HEK293 (cell line): ENCODE measurements at regions not wholly inside any gene's neighbourhood (a gene's known extent, or its start where the extent isn't known, plus 50 kb on each side); places are given as distances from the start of the nearest gene placed in this dataset.

Source experiments
- ATF2 ChIP-seq: fragments of 450-650 bp; formaldehyde crosslinking; IDR thresholded peaks from 2 replicates; pipeline ENCODE4 v1.5.1; 2016; ENCODE audit warnings: missing biosample characterization, missing genetic modification characterization, low read depth
- PRDM1 ChIP-seq: fragments of 450-650 bp; formaldehyde crosslinking; IDR thresholded peaks from 2 replicates; pipeline ENCODE4; 2016; ENCODE audit warnings: missing biosample characterization, missing genetic modification characterization
- PRDM6 ChIP-seq: fragments of 450-650 bp; formaldehyde crosslinking; IDR thresholded peaks from 2 replicates; pipeline ENCODE4 v1.5.1; 2017; ENCODE audit warnings: missing biosample characterization, missing genetic modification characterization
- TF ChIP-seq, protein P1 (sequence below): fragments of 450-650 bp; formaldehyde crosslinking; IDR thresholded peaks from 2 replicates; pipeline ENCODE4 v1.5.1; 2016; ENCODE audit warnings: missing biosample characterization, missing genetic modification characterization
- TF ChIP-seq, protein P2 (sequence below): fragments of 450-650 bp; formaldehyde crosslinking; IDR thresholded peaks from 2 replicates; pipeline ENCODE4 v1.5.1; 2016; ENCODE audit warnings: missing biosample characterization, missing genetic modification characterization, low read depth

GRCh38 chr2:208584378-208584985 lies 177.9 kb downstream of the PTH2R start:
- TF ChIP-seq, protein P1, sequence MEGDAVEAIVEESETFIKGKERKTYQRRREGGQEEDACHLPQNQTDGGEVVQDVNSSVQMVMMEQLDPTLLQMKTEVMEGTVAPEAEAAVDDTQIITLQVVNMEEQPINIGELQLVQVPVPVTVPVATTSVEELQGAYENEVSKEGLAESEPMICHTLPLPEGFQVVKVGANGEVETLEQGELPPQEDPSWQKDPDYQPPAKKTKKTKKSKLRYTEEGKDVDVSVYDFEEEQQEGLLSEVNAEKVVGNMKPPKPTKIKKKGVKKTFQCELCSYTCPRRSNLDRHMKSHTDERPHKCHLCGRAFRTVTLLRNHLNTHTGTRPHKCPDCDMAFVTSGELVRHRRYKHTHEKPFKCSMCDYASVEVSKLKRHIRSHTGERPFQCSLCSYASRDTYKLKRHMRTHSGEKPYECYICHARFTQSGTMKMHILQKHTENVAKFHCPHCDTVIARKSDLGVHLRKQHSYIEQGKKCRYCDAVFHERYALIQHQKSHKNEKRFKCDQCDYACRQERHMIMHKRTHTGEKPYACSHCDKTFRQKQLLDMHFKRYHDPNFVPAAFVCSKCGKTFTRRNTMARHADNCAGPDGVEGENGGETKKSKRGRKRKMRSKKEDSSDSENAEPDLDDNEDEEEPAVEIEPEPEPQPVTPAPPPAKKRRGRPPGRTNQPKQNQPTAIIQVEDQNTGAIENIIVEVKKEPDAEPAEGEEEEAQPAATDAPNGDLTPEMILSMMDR (tag by site-specific recombination) = no peak
- TF ChIP-seq PRDM1 (tag by site-specific recombination) = no peak
- no peak for TF ChIP-seq PRDM6 (tag by site-specific recombination)
- TF ChIP-seq, protein P2, sequence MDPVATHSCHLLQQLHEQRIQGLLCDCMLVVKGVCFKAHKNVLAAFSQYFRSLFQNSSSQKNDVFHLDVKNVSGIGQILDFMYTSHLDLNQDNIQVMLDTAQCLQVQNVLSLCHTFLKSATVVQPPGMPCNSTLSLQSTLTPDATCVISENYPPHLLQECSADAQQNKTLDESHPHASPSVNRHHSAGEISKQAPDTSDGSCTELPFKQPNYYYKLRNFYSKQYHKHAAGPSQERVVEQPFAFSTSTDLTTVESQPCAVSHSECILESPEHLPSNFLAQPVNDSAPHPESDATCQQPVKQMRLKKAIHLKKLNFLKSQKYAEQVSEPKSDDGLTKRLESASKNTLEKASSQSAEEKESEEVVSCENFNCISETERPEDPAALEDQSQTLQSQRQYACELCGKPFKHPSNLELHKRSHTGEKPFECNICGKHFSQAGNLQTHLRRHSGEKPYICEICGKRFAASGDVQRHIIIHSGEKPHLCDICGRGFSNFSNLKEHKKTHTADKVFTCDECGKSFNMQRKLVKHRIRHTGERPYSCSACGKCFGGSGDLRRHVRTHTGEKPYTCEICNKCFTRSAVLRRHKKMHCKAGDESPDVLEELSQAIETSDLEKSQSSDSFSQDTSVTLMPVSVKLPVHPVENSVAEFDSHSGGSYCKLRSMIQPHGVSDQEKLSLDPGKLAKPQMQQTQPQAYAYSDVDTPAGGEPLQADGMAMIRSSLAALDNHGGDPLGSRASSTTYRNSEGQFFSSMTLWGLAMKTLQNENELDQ (tag by site-specific recombination) = no peak
- TF ChIP-seq ATF2 (tag by site-specific recombination) = no peak
